Fibroblast of lung (primary cell): ENCODE measurements at regions not wholly inside any gene's neighbourhood (a gene's known extent, or its start where the extent isn't known, plus 50 kb on each side); places are given as distances from the start of the nearest gene placed in this dataset.
"Not testable (repeated sequence)": the region's sequence is repeated elsewhere in the genome, so short reads cannot be mapped to it uniquely, and the experiment has no call there.

Experiments
- DNase-seq, 2 donors: peaks; one replicate each; pipeline versions ENCODE4 v3.0.0 to v3.0.0-alpha.2; 2010; ENCODE audit warnings: low read depth in 2 of 2
- H2AFZ ChIP-seq: 2 replicates; pipeline ENCODE4 v1.5.1; 2012; ENCODE audit warnings: low read length, control low read depth, inconsistent platforms
- H3K27ac ChIP-seq: 2 replicates; pipeline ENCODE4 v1.5.1; 2011; ENCODE audit warnings: low read length, control low read depth; ENCODE audit not compliant: insufficient read depth
- H3K27me3 ChIP-seq: 2 replicates; pipeline ENCODE4 v1.5.1; 2011; ENCODE audit warnings: mild to moderate bottlenecking, low read length; ENCODE audit not compliant: control insufficient read depth, insufficient read depth
- H3K36me3 ChIP-seq: 2 replicates; pipeline ENCODE4 v1.5.1; 2011; ENCODE audit warnings: low read length; ENCODE audit not compliant: control insufficient read depth, insufficient read depth
- H3K4me1 ChIP-seq: 2 replicates; pipeline ENCODE4 v1.5.1; 2011; ENCODE audit warnings: low read length; ENCODE audit not compliant: control insufficient read depth, insufficient read depth; ENCODE audit errors: extremely low read depth
- H3K4me2 ChIP-seq: 2 replicates; pipeline ENCODE4 v1.5.1; 2011; ENCODE audit warnings: low read length, control low read depth; ENCODE audit not compliant: insufficient read depth; ENCODE audit errors: extremely low read depth
- H3K4me3 ChIP-seq, 4 experiments: fragments of 200-600 bp in 1 of 4; sonication (generic) in 1 of 4; replicated peaks in 1 of 4; 2 replicates each; pipeline ENCODE4 v1.5.1; 2011 to 2016; ENCODE audit warnings: low read length in 4 of 4, low read depth in 3 of 4, mild to moderate bottlenecking in 3 of 4, control low read depth in 2 of 4, inconsistent platforms in 1 of 4, mixed read lengths in 1 of 4; ENCODE audit not compliant: insufficient read depth in 1 of 4; ENCODE audit errors: control extremely low read depth in 1 of 4
- H3K79me2 ChIP-seq: 2 replicates; pipeline ENCODE4 v1.5.1; 2012; ENCODE audit warnings: mild to moderate bottlenecking, low read length, inconsistent platforms; ENCODE audit not compliant: control insufficient read depth, insufficient read depth
- H3K9ac ChIP-seq: 2 replicates; pipeline ENCODE4 v1.5.1; 2011; ENCODE audit warnings: mild to moderate bottlenecking, low read length, control low read depth; ENCODE audit not compliant: insufficient read depth
- H3K9me3 ChIP-seq: 2 replicates; pipeline ENCODE4 v1.5.1; 2012; ENCODE audit warnings: low read depth, low read length; ENCODE audit not compliant: control insufficient read depth, insufficient read depth
- H4K20me1 ChIP-seq: 2 replicates; pipeline ENCODE4 v1.5.1; 2011; ENCODE audit warnings: low read length; ENCODE audit not compliant: control insufficient read depth, insufficient read depth; ENCODE audit errors: extremely low read depth
- EZH2 ChIP-seq: IDR thresholded peaks from 2 replicates; pipeline ENCODE4 v1.5.1; 2012; ENCODE audit warnings: low read length, control low read depth, mild to moderate bottlenecking; ENCODE audit errors: missing control alignments
- TF ChIP-seq, protein P1 (sequence below), 2 donors: IDR thresholded peaks in 1 of 2; conservative IDR thresholded peaks in 1 of 2; 1 replicate in 1 of 2; 2 replicates in 1 of 2; pipeline ENCODE4 v1.5.1; 2011 to 2012; ENCODE audit warnings: low read length in 2 of 2, control low read depth in 1 of 2, inconsistent platforms in 1 of 2, low read depth in 1 of 2, mild to moderate bottlenecking in 1 of 2

DNA sequence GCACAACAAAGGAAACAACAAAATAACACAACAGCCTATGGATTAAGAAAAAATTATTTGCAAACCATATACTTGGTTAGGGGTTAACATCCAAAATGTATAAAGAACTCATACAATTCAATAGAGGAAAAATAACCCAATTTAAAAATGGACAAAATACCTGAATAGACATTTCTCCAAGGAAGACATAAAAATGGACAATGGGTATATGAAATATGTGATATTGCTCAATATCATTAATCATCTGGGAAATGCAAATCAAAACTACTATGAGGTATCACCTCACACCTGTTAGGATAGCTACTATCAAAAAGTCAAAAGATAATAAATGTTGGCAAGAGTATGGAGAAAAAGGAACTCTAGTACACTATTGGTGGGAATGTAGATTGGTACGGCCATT, 71.0 kb upstream of the THRB start:
- H3K27me3 ChIP-seq: no peaks in the 10 kb centered on the region
- no peak overlapping the region for H3K4me3 ChIP-seq
- H3K4me2 ChIP-seq: no peak overlapping the region
- H3K36me3 ChIP-seq: no peaks in the 10 kb centered on the region
- TF ChIP-seq, protein P1, sequence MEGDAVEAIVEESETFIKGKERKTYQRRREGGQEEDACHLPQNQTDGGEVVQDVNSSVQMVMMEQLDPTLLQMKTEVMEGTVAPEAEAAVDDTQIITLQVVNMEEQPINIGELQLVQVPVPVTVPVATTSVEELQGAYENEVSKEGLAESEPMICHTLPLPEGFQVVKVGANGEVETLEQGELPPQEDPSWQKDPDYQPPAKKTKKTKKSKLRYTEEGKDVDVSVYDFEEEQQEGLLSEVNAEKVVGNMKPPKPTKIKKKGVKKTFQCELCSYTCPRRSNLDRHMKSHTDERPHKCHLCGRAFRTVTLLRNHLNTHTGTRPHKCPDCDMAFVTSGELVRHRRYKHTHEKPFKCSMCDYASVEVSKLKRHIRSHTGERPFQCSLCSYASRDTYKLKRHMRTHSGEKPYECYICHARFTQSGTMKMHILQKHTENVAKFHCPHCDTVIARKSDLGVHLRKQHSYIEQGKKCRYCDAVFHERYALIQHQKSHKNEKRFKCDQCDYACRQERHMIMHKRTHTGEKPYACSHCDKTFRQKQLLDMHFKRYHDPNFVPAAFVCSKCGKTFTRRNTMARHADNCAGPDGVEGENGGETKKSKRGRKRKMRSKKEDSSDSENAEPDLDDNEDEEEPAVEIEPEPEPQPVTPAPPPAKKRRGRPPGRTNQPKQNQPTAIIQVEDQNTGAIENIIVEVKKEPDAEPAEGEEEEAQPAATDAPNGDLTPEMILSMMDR (conservative IDR thresholded peaks at IDR 0.05 in 1 of 2, IDR thresholded peaks at IDR 0.05 in 1 of 2; ENCODE audit: low read depth in 1 of 2, low read length in 2 of 2): no peak
- no peak for TF ChIP-seq EZH2
- H3K79me2 ChIP-seq: no peaks in the 10 kb centered on the region
- H4K20me1 ChIP-seq: no peaks in the 10 kb centered on the region
- no peaks in the 10 kb centered on the region for H3K4me1 ChIP-seq
- H2AFZ ChIP-seq: no peak overlapping the region
- DNase-seq: no peak
- H3K9ac ChIP-seq: no peak overlapping the region
- no peak overlapping the region for H3K27ac ChIP-seq
- H3K9me3 ChIP-seq: no peaks in the 10 kb centered on the region

DNA sequence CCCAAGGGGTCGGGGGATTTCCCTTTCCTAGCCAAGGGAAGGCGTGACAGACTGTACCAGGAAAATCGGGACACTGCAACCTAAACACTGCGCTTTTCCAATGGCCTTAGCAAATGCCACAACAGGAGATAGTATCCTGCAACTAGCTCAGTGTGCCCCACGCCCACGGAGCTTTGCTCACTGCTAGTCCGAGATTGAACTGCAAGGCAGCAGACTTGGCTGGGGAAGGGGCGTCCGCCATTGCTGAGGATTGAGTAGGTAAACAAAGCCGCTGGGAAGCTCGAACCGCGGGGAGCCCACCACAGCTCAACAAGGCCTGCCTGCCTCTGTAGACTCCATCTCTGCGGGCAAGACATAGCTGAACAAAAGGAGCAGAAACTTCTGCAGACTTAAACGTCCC, 72.3 kb upstream of the THRB start:
- Histone ChIP-seq H3K79me2 (no peaks in the 10 kb centered on the region), H3K9ac (no peak overlapping the region), H3K27me3 (no peaks in the 10 kb centered on the region), H3K36me3 (no peaks in the 10 kb centered on the region), H3K9me3 (no peaks in the 10 kb centered on the region), H3K4me1 (no peaks in the 10 kb centered on the region), H3K27ac (no peak overlapping the region), H4K20me1 (no peaks in the 10 kb centered on the region), H2AFZ (no peak overlapping the region), H3K4me3 (no peak overlapping the region), H3K4me2 (no peak overlapping the region)
- DNase-seq: no peak
- TF ChIP-seq, protein P1 (conservative IDR thresholded peaks at IDR 0.05 in 1 of 2, IDR thresholded peaks at IDR 0.05 in 1 of 2; ENCODE audit: low read depth in 1 of 2, low read length in 2 of 2): no peak
- no peak for TF ChIP-seq EZH2

DNA sequence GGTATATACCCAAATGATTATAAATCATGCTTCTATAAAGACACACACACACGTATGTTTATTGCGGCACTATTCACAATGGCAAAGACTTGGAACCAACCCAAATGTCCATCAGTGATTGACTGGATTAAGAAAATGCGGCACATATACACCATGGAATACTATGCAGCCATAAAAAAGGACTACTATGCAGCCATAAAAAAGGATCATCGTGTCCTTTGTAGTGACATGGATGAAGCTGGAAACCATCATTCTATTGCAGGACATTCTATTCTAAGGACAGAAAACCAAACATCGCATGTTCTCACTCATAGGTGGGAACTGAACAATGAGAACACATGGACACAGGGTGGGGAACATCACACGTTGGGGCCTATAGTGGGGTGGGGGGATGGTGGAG, 77.8 kb upstream of the THRB start:
- not testable (repeated sequence) for H3K79me2 ChIP-seq, H2AFZ ChIP-seq, H3K9ac ChIP-seq, DNase-seq, H3K4me2 ChIP-seq, H3K9me3 ChIP-seq, H3K27me3 ChIP-seq, H4K20me1 ChIP-seq, H3K36me3 ChIP-seq, H3K27ac ChIP-seq, H3K4me3 ChIP-seq, H3K4me1 ChIP-seq

DNA sequence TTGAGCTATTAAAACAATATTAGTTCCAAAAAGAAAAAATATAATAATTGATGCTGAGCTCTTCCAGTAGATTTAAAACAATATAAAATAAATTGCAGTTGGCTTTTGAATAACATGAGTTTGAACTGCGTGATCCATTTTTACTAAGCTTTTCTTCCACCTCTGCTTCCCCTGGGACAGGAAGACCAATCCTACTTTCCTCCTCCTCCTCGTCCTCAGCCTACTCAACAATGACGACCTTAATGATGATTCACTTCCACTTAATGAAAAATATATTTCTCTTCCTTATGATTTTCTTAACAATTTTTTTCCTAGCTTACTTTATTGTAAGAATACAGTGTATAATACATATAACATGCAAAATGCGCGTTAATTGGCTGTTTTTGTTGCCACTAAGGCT, 78.9 kb upstream of the THRB start:
- TF ChIP-seq, protein P1 (conservative IDR thresholded peaks at IDR 0.05 in 1 of 2, IDR thresholded peaks at IDR 0.05 in 1 of 2; ENCODE audit: low read depth in 1 of 2, low read length in 2 of 2): no peak
- no peak for TF ChIP-seq EZH2
- Histone ChIP-seq H4K20me1 (no peaks in the 10 kb centered on the region), H3K79me2 (no peaks in the 10 kb centered on the region), H3K36me3 (no peaks in the 10 kb centered on the region), H3K27me3 (no peaks in the 10 kb centered on the region), H3K4me1 (no peaks in the 10 kb centered on the region), H3K4me3 (no peak overlapping the region), H2AFZ (no peak overlapping the region), H3K9me3 (no peaks in the 10 kb centered on the region), H3K9ac (no peak overlapping the region), H3K4me2 (no peak overlapping the region), H3K27ac (no peak overlapping the region)
- no peak for DNase-seq
